BJ (cell line): ENCODE measurements at regions not wholly inside any gene's neighbourhood (a gene's known extent, or its start where the extent isn't known, plus 50 kb on each side); places are given as distances from the start of the nearest gene placed in this dataset.
A peak's percentile ranks its signal among the peaks of the same experiment; 100 is the strongest.

Experiments used
- CTCF ChIA-PET: fragments of 350-600 bp; formaldehyde crosslinking; extraction: SDS; loops from one replicate; lab custom pipeline; 2021; ENCODE audit warnings: antibody characterized with exemption, inconsistent platforms; lab: Yijun Ruan, JAX
- POLR2A ChIA-PET: fragments of 300-600 bp; sonication (Branson Sonifier 250); formaldehyde crosslinking; extraction: SDS; loops from one replicate; lab custom pipeline; 2021; ENCODE audit warnings: antibody characterized with exemption; lab: Charles Lee
- DNase-seq: peaks from one replicate; pipeline ENCODE4 v3.0.0-alpha.2; 2011; ENCODE audit warnings: low read depth
- H3K27me3 ChIP-seq: 2 replicates; pipeline ENCODE4 v1.6.0; 2011; ENCODE audit warnings: low read length; ENCODE audit not compliant: control insufficient read depth, insufficient read depth
- H3K36me3 ChIP-seq: 2 replicates; pipeline ENCODE4 v1.5.1; 2011; ENCODE audit warnings: low read length; ENCODE audit not compliant: control insufficient read depth, insufficient read depth
- H3K4me3 ChIP-seq: 2 replicates; pipeline ENCODE4 v1.5.1; 2011; ENCODE audit warnings: low read depth, mild to moderate bottlenecking, control low read depth, low read length
- CTCF ChIP-seq: IDR thresholded peaks from 2 replicates; pipeline ENCODE4 v1.5.1; 2011; ENCODE audit warnings: low read depth, mild to moderate bottlenecking, control low read depth, inconsistent platforms, low read length, moderate library complexity; ENCODE audit not compliant: insufficient read depth

- POLR2A ChIA-PET: no interaction called here
- no peaks in the 10 kb centered on the region for H3K36me3 ChIP-seq
- H3K27me3 ChIP-seq: no peaks in the 10 kb centered on the region
- CTCF ChIA-PET: interaction anchor here (0.6 to 1.9 kb wide), 3 partner anchors 10 to 1114 kb away, joined by 3 to 6 read pairs (median 3); no protein-coding TSS in a partner anchor
- DNase-seq: no peak
- TF ChIP-seq CTCF: no peak
- H3K4me3 ChIP-seq: no peak overlapping the region
Observed at GRCh38 chr15:95249524-95249923, 1018.2 kb downstream of the MCTP2 start.

GRCh38 chr15:95252404-95252803 lies 1021.0 kb downstream of the MCTP2 start:
- no peak for DNase-seq
- POLR2A ChIA-PET: no interaction called here
- H3K27me3 ChIP-seq: no peaks in the 10 kb centered on the region
- no peaks in the 10 kb centered on the region for H3K36me3 ChIP-seq
- TF ChIP-seq CTCF: no peak
- no peak overlapping the region for H3K4me3 ChIP-seq
- CTCF ChIA-PET: interaction anchor here (0.6 to 1.4 kb wide), 6 partner anchors 9 to 1092 kb away, joined by 3 to 4 read pairs (median 4); no protein-coding TSS in a partner anchor

DNA sequence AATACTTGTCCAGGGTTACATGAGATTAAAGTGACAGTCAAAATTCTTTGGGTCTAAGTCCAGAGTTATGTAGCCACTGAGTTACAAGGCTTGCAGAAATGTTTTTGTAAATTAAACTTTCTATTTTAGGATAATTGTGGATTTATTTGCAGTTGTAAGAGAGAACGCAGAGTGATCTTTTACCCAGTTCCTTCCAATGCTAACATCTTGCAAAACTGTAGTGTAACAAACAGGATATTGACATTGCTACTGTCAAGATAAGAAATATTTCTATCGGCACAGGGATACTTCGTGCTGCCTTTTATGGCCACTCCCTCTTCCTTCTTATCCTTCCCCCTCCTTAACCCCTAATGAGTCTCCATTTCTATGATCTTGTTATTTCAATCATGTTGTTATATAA lies 1022.9 kb downstream of the MCTP2 start:
- H3K36me3 ChIP-seq: no peaks in the 10 kb centered on the region
- ChIA-PET POLR2A (no interaction called here), CTCF (no interaction called here)
- no peak for DNase-seq
- no peak overlapping the region for H3K4me3 ChIP-seq
- no peak for TF ChIP-seq CTCF
- no peaks in the 10 kb centered on the region for H3K27me3 ChIP-seq

- Histone ChIP-seq H3K4me3 (no peak overlapping the region), H3K27me3 (no peaks in the 10 kb centered on the region), H3K36me3 (no peaks in the 10 kb centered on the region)
- CTCF ChIA-PET: interaction anchor here (0.6 to 4.4 kb wide), 28 partner anchors 10 to 1975 kb away, joined by 3 to 17 read pairs (median 4); no protein-coding TSS in a partner anchor
- TF ChIP-seq CTCF: peak; percentile 77
- DNase-seq: no peak
- POLR2A ChIA-PET: interaction anchor here (0.6 kb wide), 1 partner anchor 243 kb away, joined by 3 read pairs; no protein-coding TSS in a partner anchor
Observed at GRCh38 chr15:95259513-95259912, 1028.2 kb downstream of the MCTP2 start.

- TF ChIP-seq CTCF: no peak
- ChIA-PET POLR2A (no interaction called here), CTCF (interaction anchor here (0.6 to 4.4 kb wide), 29 partner anchors 10 to 1975 kb away, joined by 3 to 17 read pairs (median 3); no protein-coding TSS in a partner anchor)
- Histone ChIP-seq H3K4me3 (no peak overlapping the region), H3K27me3 (no peaks in the 10 kb centered on the region), H3K36me3 (no peaks in the 10 kb centered on the region)
- no peak for DNase-seq
Observed at GRCh38 chr15:95259965-95260364, 1028.6 kb downstream of the MCTP2 start.
